ENCODE measurements at regions not wholly inside any gene's neighbourhood (a gene's known extent, or its start where the extent isn't known, plus 50 kb on each side); places are given as distances from the start of the nearest gene placed in this dataset.

DNA sequence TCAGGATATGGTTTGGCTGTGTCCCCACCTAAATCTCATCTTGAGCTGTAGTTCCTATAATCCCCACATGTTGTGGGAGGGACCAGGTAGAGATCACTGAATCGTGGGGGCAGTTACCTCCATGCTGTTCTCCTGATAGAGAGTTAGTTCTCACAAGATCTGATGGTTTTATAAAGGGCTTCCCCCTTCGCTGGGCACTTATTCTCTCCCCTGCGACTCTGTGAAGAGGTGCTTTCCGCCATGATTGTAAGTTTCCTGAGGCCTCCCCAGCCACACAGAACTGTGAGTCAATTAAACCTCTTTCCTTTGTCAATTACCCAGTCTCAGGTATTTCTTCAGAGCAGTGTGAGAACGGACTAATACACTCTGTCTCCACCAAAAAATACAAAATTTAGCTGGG, 291.9 kb downstream of the BCOR start:
- peaks cover 5% of the 10 kb centered on the region; the same call in 1 of the 2 replicates for H3K9me1 ChIP-seq (ENCODE audit: insufficient read depth, low read length)
- no TSS peak for BruUV-seq (replicated peaks)
- POLR2A ChIA-PET (ENCODE audit: unreplicated experiment) = no interaction called here

More for the DNA sequence above, 291.9 kb downstream of the BCOR start:
- H3K4me1 ChIP-seq (ENCODE audit: control insufficient read depth, insufficient read depth, low read length) = peaks cover 6% of the 10 kb centered on the region
- TF ChIP-seq RAD21 (IDR thresholded peaks at IDR 0.05; ENCODE audit: low read length) (no peak), RFX5 (IDR thresholded peaks at IDR 0.05; ENCODE audit: low read depth, low read length) (no peak), BHLHE40 (IDR thresholded peaks at IDR 0.05; ENCODE audit: low read depth, low read length) (no peak), MXI1 (IDR thresholded peaks at IDR 0.05; ENCODE audit: borderline replicate concordance, low read depth, low read length) (no peak), NFE2L2 (IDR thresholded peaks at IDR 0.05; ENCODE audit: low read depth, low read length) (no peak), MAZ (IDR thresholded peaks at IDR 0.05; ENCODE audit: borderline replicate concordance, low read depth, low read length) (no peak), CHD1 (IDR thresholded peaks at IDR 0.05; ENCODE audit: low read depth, low read length) (no peak), FOS (IDR thresholded peaks at IDR 0.05; ENCODE audit: low read depth, low read length) (no peak), POLR2A (IDR thresholded peaks at IDR 0.05; ENCODE audit: low read depth, low read length) (no peak), CEBPB (IDR thresholded peaks at IDR 0.05; ENCODE audit: low read depth, low read length) (no peak), MAFK (IDR thresholded peaks at IDR 0.05; ENCODE audit: low read depth, low read length) (no peak), SMC3 (IDR thresholded peaks at IDR 0.05; ENCODE audit: low read depth, low read length) (no peak), RCOR1 (IDR thresholded peaks at IDR 0.05; ENCODE audit: insufficient replicate concordance, low read length) (no peak)
- TF ChIP-seq, protein P1, sequence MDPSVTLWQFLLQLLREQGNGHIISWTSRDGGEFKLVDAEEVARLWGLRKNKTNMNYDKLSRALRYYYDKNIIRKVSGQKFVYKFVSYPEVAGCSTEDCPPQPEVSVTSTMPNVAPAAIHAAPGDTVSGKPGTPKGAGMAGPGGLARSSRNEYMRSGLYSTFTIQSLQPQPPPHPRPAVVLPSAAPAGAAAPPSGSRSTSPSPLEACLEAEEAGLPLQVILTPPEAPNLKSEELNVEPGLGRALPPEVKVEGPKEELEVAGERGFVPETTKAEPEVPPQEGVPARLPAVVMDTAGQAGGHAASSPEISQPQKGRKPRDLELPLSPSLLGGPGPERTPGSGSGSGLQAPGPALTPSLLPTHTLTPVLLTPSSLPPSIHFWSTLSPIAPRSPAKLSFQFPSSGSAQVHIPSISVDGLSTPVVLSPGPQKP (IDR thresholded peaks at IDR 0.05; ENCODE audit: borderline replicate concordance, low read depth, low read length) = no peak
- TF ChIP-seq, protein P2, sequence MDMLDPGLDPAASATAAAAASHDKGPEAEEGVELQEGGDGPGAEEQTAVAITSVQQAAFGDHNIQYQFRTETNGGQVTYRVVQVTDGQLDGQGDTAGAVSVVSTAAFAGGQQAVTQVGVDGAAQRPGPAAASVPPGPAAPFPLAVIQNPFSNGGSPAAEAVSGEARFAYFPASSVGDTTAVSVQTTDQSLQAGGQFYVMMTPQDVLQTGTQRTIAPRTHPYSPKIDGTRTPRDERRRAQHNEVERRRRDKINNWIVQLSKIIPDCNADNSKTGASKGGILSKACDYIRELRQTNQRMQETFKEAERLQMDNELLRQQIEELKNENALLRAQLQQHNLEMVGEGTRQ (IDR thresholded peaks at IDR 0.05; ENCODE audit: low read depth, low read length) = no peak
- TF ChIP-seq, protein P3, sequence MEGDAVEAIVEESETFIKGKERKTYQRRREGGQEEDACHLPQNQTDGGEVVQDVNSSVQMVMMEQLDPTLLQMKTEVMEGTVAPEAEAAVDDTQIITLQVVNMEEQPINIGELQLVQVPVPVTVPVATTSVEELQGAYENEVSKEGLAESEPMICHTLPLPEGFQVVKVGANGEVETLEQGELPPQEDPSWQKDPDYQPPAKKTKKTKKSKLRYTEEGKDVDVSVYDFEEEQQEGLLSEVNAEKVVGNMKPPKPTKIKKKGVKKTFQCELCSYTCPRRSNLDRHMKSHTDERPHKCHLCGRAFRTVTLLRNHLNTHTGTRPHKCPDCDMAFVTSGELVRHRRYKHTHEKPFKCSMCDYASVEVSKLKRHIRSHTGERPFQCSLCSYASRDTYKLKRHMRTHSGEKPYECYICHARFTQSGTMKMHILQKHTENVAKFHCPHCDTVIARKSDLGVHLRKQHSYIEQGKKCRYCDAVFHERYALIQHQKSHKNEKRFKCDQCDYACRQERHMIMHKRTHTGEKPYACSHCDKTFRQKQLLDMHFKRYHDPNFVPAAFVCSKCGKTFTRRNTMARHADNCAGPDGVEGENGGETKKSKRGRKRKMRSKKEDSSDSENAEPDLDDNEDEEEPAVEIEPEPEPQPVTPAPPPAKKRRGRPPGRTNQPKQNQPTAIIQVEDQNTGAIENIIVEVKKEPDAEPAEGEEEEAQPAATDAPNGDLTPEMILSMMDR (conservative IDR thresholded peaks at IDR 0.05; ENCODE audit: low read depth, low read length) = no peak
- no peaks in the 10 kb centered on the region; the same call in 1 of the 2 replicates for H3K9me3 ChIP-seq (ENCODE audit: control insufficient read depth, insufficient read depth, low read length)
- no peak overlapping the region for H3K27ac ChIP-seq (ENCODE audit: insufficient read depth, low read length)
- WGBS, 2 experiments (ENCODE audit: extremely low coverage in 2 of 2, insufficient read length in 1 of 2) = 81% methylated on average over 2 of the region's 5 CpGs; no CpG with 5 or more reads in 1 of the 2 experiments
- peaks cover 4% of the 10 kb centered on the region for H3K27me3 ChIP-seq (ENCODE audit: control insufficient read depth, insufficient read depth, low read length)
- H2AK5ac ChIP-seq (ENCODE audit: low read depth, low read length) = no peak overlapping the region
- no peak overlapping the region for H3K4me3 ChIP-seq (ENCODE audit: insufficient read depth, low read depth, low read length)
- ATAC-seq (ENCODE audit: low read depth) (no peak), DNase-seq (no peak)
- H3K36me3 ChIP-seq (ENCODE audit: control insufficient read depth, insufficient read depth, low read length) = no peaks in the 10 kb centered on the region
- CTCF ChIA-PET = no interaction called here
- no peak overlapping the region for H3K23ac ChIP-seq (ENCODE audit: low read depth, low read length)
- no peak overlapping the region for H4K91ac ChIP-seq (ENCODE audit: insufficient read depth, low read depth, low read length)
- no peak overlapping the region for H4K8ac ChIP-seq (ENCODE audit: low read depth in 2 of 2, low read length in 2 of 2)
- H3K14ac ChIP-seq (replicated peaks; ENCODE audit: low read depth, low read length) = no peak overlapping the region
- no peaks in the 10 kb centered on the region for H4K20me1 ChIP-seq (ENCODE audit: insufficient read depth, low read length)
- dilution Hi-C loops (cut with HindIII; ENCODE audit: low sequenced_read_pairs, unreplicated experiment) = no loop called here
- H2AK9ac ChIP-seq (replicated peaks; ENCODE audit: low read depth, low read length, poor library complexity) = no peak overlapping the region
- no peak overlapping the region for H3K9ac ChIP-seq (ENCODE audit: low read depth, low read length)
- no peak overlapping the region for H3K4me2 ChIP-seq (ENCODE audit: low read depth, low read length)
- in situ Hi-C loops (cut with MboI; ENCODE audit: low sequenced_read_pairs) = no loop called here
- intact Hi-C loops (cut with micrococcal nuclease) = no loop called here
- H2BK5ac ChIP-seq (ENCODE audit: low read depth, low read length, poor library complexity, severe bottlenecking) = no peak overlapping the region
- H2BK20ac ChIP-seq (ENCODE audit: low read depth, low read length) = no peak overlapping the region
- no peak overlapping the region for H2BK120ac ChIP-seq (ENCODE audit: low read depth, low read length)
- H3K79me1 ChIP-seq (ENCODE audit: low read depth in 1 of 2, low read length in 2 of 2) = no peaks in the 10 kb centered on the region
- H3K18ac ChIP-seq (ENCODE audit: low read depth, low read length) = no peak overlapping the region
- no peak overlapping the region for H3K4ac ChIP-seq (ENCODE audit: low read depth, low read length)
- H2BK15ac ChIP-seq (ENCODE audit: low read depth, low read length) = no peak overlapping the region
- H2AFZ ChIP-seq (replicated peaks; ENCODE audit: low read length, poor library complexity) = no peak overlapping the region
- no peak overlapping the region for H3K56ac ChIP-seq (ENCODE audit: extremely low read depth, insufficient read depth, low read length)
- H4K5ac ChIP-seq (ENCODE audit: low read depth, low read length) = no peak overlapping the region

All from IMR-90 (cell line).